Transverse colon (tissue), 4 donors: ENCODE measurements at regions not wholly inside any gene's neighbourhood (a gene's known extent, or its start where the extent isn't known, plus 50 kb on each side); places are given as distances from the start of the nearest gene placed in this dataset.

Experiments used
- EP300 ChIP-seq: sonication (generic); formaldehyde crosslinking; IDR thresholded peaks from one replicate; pipeline ENCODE4 v1.6.1; 2017; ENCODE audit warnings: antibody characterized with exemption, low read depth
- POLR2A ChIP-seq: fragments of 450-650 bp; IDR thresholded peaks from one replicate; pipeline ENCODE4 v1.6.1; 2016; ENCODE audit warnings: antibody characterized with exemption, mild to moderate bottlenecking, moderate library complexity
- POLR2AphosphoS5 ChIP-seq, 3 donors: sonication (generic); formaldehyde crosslinking; IDR thresholded peaks; one replicate each; pipeline ENCODE4 v1.6.1; 2016; ENCODE audit warnings: antibody characterized with exemption in 3 of 3
- TF ChIP-seq, protein P1 (sequence below), 5 experiments: fragments of 200-600 bp in 3 of 5; fragments of 450-650 bp in 2 of 5; sonication (generic) in 3 of 5; IDR thresholded peaks; 1 replicate in 2 of 5; 2 replicates in 3 of 5; pipeline ENCODE4 v1.5.1; 2016 to 2017; ENCODE audit warnings: antibody characterized with exemption in 5 of 5, inconsistent platforms in 3 of 5, mild to moderate bottlenecking in 2 of 5, moderate library complexity in 1 of 5

DNA sequence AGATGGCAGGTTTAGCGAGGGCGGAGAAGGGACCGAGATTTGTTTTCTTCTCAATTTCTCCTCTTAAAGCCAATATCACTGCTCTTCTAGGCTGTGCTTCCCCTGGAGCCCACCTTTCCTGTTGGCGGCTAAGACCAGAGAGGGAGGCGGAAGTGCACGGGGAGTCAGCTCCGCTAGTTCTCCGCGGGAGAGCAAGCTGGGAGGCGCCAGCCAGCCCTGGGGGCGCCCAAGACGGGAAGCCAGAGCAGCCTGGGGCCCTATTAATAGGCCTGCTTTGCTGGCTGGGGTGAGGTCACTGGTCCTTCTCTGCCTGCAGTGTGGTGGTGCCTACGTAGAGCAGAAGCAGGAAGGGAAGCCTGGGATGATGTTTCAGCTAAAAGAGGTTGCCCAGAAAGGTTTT is 61.6 kb downstream of the LSM5 start:
- TF ChIP-seq, protein P1, sequence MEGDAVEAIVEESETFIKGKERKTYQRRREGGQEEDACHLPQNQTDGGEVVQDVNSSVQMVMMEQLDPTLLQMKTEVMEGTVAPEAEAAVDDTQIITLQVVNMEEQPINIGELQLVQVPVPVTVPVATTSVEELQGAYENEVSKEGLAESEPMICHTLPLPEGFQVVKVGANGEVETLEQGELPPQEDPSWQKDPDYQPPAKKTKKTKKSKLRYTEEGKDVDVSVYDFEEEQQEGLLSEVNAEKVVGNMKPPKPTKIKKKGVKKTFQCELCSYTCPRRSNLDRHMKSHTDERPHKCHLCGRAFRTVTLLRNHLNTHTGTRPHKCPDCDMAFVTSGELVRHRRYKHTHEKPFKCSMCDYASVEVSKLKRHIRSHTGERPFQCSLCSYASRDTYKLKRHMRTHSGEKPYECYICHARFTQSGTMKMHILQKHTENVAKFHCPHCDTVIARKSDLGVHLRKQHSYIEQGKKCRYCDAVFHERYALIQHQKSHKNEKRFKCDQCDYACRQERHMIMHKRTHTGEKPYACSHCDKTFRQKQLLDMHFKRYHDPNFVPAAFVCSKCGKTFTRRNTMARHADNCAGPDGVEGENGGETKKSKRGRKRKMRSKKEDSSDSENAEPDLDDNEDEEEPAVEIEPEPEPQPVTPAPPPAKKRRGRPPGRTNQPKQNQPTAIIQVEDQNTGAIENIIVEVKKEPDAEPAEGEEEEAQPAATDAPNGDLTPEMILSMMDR (IDR thresholded peaks at IDR 0.05), result no peak
- TF ChIP-seq EP300 (no peak), POLR2AphosphoS5 (IDR thresholded peaks at IDR 0.05) (no peak), POLR2A (no peak)
